Limb (tissue), 2 donors: ENCODE measurements at regions not wholly inside any gene's neighbourhood (a gene's known extent, or its start where the extent isn't known, plus 50 kb on each side); places are given as distances from the start of the nearest gene placed in this dataset.

ENCODE experiments used
- DNase-seq, 2 donors: peaks; one replicate each; pipeline ENCODE4 v3.0.0-alpha.2; 2016; ENCODE audit errors: extremely low spot score in 2 of 2

- no peak for DNase-seq
These were observed 277.4 kb downstream of the KIF4B start for GRCh38 chr5:155290937-155291336.

GRCh38 chr5:155293605-155294178 lies 280.1 kb downstream of the KIF4B start:
- DNase-seq = no peak

- DNase-seq = no peak
These were observed 281.6 kb downstream of the KIF4B start for GRCh38 chr5:155295111-155295510.

- no peak for DNase-seq
These were observed 285.9 kb downstream of the KIF4B start for GRCh38 chr5:155299386-155300005.

GRCh38 chr5:155303120-155303519 lies 289.6 kb downstream of the KIF4B start:
- no peak for DNase-seq

- no peak for DNase-seq
These were observed 293.7 kb downstream of the KIF4B start for GRCh38 chr5:155307229-155307628.

GRCh38 chr5:155308289-155308688 lies 294.7 kb downstream of the KIF4B start:
- no peak for DNase-seq

- DNase-seq = no peak
These were observed 295.6 kb downstream of the KIF4B start for GRCh38 chr5:155309021-155309746.

GRCh38 chr5:155311721-155312120 lies 298.2 kb downstream of the KIF4B start:
- no peak for DNase-seq

- no peak for DNase-seq
These were observed 300.0 kb downstream of the KIF4B start for GRCh38 chr5:155313518-155313917.

GRCh38 chr5:155316070-155316714 lies 302.6 kb downstream of the KIF4B start:
- no peak for DNase-seq

- no peak for DNase-seq
These were observed 319.1 kb downstream of the KIF4B start for GRCh38 chr5:155332618-155333017.

GRCh38 chr5:155342956-155343355 lies 329.4 kb downstream of the KIF4B start:
- no peak for DNase-seq

GRCh38 chr5:155343468-155343867 lies 329.9 kb downstream of the KIF4B start:
- DNase-seq = no peak

GRCh38 chr5:155353231-155353630 lies 339.7 kb downstream of the KIF4B start:
- DNase-seq = no peak

- no peak for DNase-seq
These were observed 352.5 kb downstream of the KIF4B start for GRCh38 chr5:155366096-155366495.

GRCh38 chr5:155367841-155368240 lies 354.3 kb downstream of the KIF4B start:
- no peak for DNase-seq

- no peak for DNase-seq
These were observed 354.9 kb downstream of the KIF4B start for GRCh38 chr5:155368490-155368889.

- no peak for DNase-seq
These were observed 366.9 kb downstream of the KIF4B start for GRCh38 chr5:155380480-155380879.

- DNase-seq = no peak
These were observed 368.1 kb downstream of the KIF4B start for GRCh38 chr5:155381654-155382053.

- DNase-seq = no peak
These were observed 375.9 kb downstream of the KIF4B start for GRCh38 chr5:155389498-155389897.

- DNase-seq = no peak
These were observed 381.2 kb downstream of the KIF4B start for GRCh38 chr5:155394727-155395126.
